ENCODE measurements at regions not wholly inside any gene's neighbourhood (a gene's known extent, or its start where the extent isn't known, plus 50 kb on each side); places are given as distances from the start of the nearest gene placed in this dataset.

DNA sequence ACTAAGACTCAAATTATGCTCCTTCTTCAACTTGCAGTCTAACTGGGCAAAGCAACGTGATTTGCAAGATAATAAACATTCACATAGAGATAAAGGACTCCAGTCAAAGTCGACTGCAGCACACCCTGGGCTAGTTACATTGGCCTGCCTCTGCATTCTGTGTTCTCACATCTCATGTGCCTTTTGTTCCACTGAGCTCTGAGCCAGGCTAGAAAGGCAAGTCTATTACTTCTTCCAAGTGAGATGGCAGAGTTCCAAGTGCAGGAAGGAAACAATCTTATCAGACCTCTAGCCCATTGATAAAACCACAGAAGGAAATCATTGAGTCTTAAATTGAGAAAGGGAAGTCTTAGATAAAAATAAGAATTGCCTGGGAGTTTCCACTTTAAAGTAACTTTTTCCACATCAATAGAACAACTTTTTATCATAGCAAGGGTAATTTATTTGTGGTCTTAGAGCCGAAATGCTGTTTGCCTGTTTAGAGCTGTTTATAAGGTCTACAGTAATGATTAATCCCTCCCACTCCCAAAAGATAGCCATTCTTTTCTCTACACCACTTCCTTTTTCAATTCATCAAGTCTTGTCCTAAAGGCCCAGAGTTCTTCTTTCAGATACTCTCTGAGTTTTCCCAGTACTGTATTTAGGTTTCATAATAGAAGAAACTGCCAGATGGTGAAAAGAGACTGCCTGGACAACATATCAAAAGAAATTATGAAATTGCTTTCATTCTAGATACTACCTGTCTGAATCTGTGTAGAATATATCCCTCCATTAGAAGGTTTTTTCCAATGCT, 200.2 kb downstream of the GUCY2F start:
- TF ChIP-seq ZFX (IDR thresholded peaks at IDR 0.05; ENCODE audit: borderline replicate concordance) = no peak
- TF ChIP-seq, protein P1, sequence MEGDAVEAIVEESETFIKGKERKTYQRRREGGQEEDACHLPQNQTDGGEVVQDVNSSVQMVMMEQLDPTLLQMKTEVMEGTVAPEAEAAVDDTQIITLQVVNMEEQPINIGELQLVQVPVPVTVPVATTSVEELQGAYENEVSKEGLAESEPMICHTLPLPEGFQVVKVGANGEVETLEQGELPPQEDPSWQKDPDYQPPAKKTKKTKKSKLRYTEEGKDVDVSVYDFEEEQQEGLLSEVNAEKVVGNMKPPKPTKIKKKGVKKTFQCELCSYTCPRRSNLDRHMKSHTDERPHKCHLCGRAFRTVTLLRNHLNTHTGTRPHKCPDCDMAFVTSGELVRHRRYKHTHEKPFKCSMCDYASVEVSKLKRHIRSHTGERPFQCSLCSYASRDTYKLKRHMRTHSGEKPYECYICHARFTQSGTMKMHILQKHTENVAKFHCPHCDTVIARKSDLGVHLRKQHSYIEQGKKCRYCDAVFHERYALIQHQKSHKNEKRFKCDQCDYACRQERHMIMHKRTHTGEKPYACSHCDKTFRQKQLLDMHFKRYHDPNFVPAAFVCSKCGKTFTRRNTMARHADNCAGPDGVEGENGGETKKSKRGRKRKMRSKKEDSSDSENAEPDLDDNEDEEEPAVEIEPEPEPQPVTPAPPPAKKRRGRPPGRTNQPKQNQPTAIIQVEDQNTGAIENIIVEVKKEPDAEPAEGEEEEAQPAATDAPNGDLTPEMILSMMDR (IDR thresholded peaks at IDR 0.05) = no peak

DNA sequence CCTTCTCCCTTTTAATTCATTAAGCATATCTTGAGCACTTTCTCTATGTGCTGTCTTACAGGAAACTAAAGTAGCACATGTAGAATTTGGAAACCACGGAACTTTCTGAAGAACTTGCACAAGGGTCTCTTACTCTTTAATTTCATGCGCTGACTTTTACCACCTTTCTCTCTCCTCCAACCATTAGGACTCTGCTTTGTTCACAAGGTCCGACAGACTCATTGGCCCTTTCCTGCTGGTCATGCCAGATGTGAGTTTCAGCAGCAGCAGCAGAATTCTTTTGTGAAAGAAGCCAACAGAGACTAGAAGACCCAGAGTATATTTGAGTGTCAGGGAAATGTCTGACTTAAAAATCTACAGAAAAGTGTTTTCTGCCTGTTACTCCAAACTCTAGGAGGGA, 207.1 kb downstream of the GUCY2F start:
- TF ChIP-seq, protein P1 (IDR thresholded peaks at IDR 0.05) = no peak
- TF ChIP-seq ZFX (IDR thresholded peaks at IDR 0.05; ENCODE audit: borderline replicate concordance) = no peak

More for the DNA sequence above, 200.2 kb downstream of the GUCY2F start:
- H3K27ac ChIP-seq = no peak overlapping the region

DNA sequence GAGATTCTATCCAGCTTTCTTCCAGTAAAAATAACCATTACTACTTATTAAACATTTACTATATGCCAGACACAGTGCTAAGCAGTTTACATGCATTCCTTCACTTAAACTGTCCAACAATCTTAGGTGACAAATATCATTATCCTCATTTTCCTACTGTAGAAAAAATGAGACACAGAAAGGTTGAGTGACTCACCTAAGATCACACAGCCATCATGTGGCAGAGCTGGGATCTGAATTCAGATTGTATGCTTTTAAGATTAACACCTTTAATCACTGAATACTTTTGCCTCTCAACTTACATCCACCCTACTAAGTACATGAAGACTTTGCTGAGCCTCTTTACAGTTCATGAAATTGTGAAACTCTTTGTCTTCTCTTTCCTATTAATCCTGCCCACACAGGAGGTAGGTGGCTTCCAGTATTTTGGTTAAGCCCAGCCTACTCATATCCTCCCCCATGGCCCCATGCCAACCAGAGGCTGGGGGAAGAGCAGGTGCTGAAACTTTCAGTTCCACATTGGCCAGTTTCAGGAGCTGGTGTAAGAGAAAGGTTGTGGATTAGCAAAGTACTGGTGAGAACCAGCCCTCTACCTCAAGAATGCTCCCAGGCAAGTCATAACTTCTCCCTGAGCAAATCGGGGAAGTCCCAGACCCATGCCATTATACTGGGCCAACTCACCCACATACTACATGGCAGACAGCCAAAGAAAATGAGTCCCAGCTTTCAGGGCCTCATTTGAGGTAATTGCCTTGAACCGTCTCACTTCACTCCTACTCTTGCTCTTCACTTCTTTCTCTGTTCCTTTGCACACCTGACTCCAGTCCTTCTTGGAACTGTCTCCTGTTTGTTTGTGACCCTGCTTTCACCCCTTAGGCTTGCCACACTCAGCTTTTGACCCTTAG, 211.1 kb downstream of the GUCY2F start:
- TF ChIP-seq, protein P1 (IDR thresholded peaks at IDR 0.05) = no peak
- no peak for TF ChIP-seq ZFX (IDR thresholded peaks at IDR 0.05; ENCODE audit: borderline replicate concordance)
- no peak overlapping the region for H3K27ac ChIP-seq

More for the DNA sequence above, 207.1 kb downstream of the GUCY2F start:
- H3K27ac ChIP-seq = no peak overlapping the region

DNA sequence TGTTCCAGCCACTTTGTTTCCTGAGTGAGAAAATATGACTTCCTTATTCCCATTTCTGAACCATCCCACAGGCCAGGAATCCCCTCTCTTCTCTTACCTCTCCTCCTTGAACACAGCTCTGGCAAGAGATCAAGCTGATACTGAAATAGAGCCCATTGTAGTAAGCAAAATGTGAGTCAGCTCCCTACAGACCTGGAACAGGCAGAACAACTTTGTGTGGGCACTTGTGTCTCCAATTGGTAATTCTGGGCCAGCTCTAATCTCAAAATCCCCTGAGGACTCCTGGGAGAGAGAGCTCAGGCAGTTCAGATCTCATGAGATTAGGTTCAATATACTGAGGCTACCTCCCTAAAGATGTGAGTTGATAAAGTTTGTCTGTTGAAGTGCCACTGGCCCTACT, 213.5 kb downstream of the GUCY2F start:
- H3K27ac ChIP-seq = no peak overlapping the region
- TF ChIP-seq, protein P1 (IDR thresholded peaks at IDR 0.05) = no peak
- TF ChIP-seq ZFX (IDR thresholded peaks at IDR 0.05; ENCODE audit: borderline replicate concordance) = no peak

DNA sequence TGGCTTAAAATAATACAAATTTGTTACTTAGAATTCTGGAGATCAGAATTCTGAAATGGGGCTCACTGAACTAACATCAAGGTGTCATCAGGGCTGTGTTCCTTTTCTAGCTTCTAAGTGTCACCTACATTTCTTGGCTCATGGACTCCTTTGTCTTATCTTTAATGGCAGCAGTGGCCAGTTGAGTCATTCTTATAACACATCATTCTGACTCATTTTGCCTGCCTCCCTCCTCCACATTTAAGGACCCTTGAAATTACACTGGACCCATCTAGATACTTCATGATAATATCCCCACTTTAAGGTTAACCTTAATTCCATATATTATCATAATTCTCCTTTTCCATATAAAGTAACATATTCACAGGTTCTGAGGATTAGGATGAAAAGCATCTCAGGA, 215.9 kb downstream of the GUCY2F start:
- TF ChIP-seq, protein P1 (IDR thresholded peaks at IDR 0.05) = no peak
- no peak for TF ChIP-seq ZFX (IDR thresholded peaks at IDR 0.05; ENCODE audit: borderline replicate concordance)

DNA sequence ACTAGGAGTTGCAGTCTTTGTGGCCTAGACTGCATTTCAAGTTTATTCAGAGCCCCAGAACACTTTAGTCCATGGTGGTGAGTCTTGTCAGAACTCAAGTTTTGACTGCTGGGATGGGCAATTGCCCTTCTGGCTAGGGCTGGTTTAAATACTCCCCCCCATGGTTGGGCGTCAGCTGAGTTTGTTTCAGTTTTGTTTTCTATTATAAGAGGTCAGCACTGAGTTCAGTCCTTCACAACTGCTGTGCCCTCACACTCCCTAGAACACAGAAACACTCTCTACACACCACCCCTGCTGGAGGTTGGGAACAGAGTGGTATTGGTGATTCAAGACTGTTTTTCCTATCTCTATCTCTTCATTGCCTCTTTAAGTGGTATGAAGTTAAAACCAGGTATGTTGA, 217.0 kb downstream of the GUCY2F start:
- no peak overlapping the region for H3K27ac ChIP-seq
- TF ChIP-seq, protein P1 (IDR thresholded peaks at IDR 0.05) = no peak
- TF ChIP-seq ZFX (IDR thresholded peaks at IDR 0.05; ENCODE audit: borderline replicate concordance) = no peak

More for the DNA sequence above, 215.9 kb downstream of the GUCY2F start:
- no peak overlapping the region for H3K27ac ChIP-seq

All from 22Rv1 (cell line).